ENCODE measurements at regions not wholly inside any gene's neighbourhood (a gene's known extent, or its start where the extent isn't known, plus 50 kb on each side); places are given as distances from the start of the nearest gene placed in this dataset.

DNA sequence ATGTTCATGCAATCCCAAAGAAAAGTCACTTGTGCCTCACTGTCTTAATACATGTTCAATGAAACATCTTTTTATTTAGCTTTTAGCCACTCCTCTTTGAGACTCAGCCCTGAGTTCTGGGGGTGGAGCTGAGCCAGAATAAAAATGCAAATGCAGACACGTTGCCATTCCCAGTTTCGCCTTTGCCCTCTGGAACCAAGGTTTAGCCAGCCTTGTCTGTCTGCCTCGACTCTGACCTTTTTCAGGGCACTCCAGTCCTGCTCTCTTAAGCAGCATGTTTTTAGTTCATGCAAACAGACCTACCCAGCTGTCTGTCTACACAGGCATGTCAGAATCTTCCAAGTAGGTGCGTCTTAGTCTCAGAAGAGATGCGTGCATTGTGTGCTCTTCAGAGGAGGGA lies 82.2 kb upstream of the RANBP3L start:
- no peak for TF ChIP-seq POLR2AphosphoS5 (IDR thresholded peaks at IDR 0.05; ENCODE audit: borderline replicate concordance, low read depth, low read length)
- TF ChIP-seq EZH2 (IDR thresholded peaks at IDR 0.05) = no peak
